Activated T-cell treated with anti-CD3 and anti-CD28 coated beads for 4 hours (primary cell): ENCODE measurements at regions not wholly inside any gene's neighbourhood (a gene's known extent, or its start where the extent isn't known, plus 50 kb on each side); places are given as distances from the start of the nearest gene placed in this dataset.
"Not testable (repeated sequence)": the region's sequence is repeated elsewhere in the genome, so short reads cannot be mapped to it uniquely, and the experiment has no call there.

Source experiments
- DNase-seq: peaks from one replicate; pipeline ENCODE4 v3.0.0-alpha.2; 2020

GRCh38 chr10:118953598-118954393 is 75.7 kb upstream of the NANOS1 start:
- DNase-seq = no peak

GRCh38 chr10:118955531-118955930 is 74.0 kb upstream of the NANOS1 start:
- DNase-seq = no peak

- no peak for DNase-seq
Measured at GRCh38 chr10:118955951-118956801, 73.3 kb upstream of the NANOS1 start.

- no peak for DNase-seq
Measured at GRCh38 chr10:118956802-118957442, 72.6 kb upstream of the NANOS1 start.

- DNase-seq = no peak
Measured at GRCh38 chr10:118957443-118957825, 72.1 kb upstream of the NANOS1 start.

GRCh38 chr10:118957966-118958365 is 71.5 kb upstream of the NANOS1 start:
- no peak for DNase-seq

- no peak for DNase-seq
Measured at GRCh38 chr10:118958559-118958958, 71.0 kb upstream of the NANOS1 start.

GRCh38 chr10:118958984-118959925 is 70.3 kb upstream of the NANOS1 start:
- DNase-seq = no peak

GRCh38 chr10:118960157-118961090 is 69.1 kb upstream of the NANOS1 start:
- DNase-seq = no peak

GRCh38 chr10:118961436-118961835 is 68.1 kb upstream of the NANOS1 start:
- no peak for DNase-seq

- not testable (repeated sequence) for DNase-seq
Measured at GRCh38 chr10:118962331-118962868, 67.1 kb upstream of the NANOS1 start.

GRCh38 chr10:118963341-118963740 is 66.2 kb upstream of the NANOS1 start:
- no peak for DNase-seq

- no peak for DNase-seq
Measured at GRCh38 chr10:118963933-118964332, 65.6 kb upstream of the NANOS1 start.

GRCh38 chr10:118964476-118964875 is 65.0 kb upstream of the NANOS1 start:
- DNase-seq = not testable (repeated sequence)

GRCh38 chr10:118965096-118965495 is 64.4 kb upstream of the NANOS1 start:
- no peak for DNase-seq

- no peak for DNase-seq
Measured at GRCh38 chr10:118965645-118966044, 63.9 kb upstream of the NANOS1 start.

- no peak for DNase-seq
Measured at GRCh38 chr10:118966076-118966849, 63.3 kb upstream of the NANOS1 start.

- no peak for DNase-seq
Measured at GRCh38 chr10:118966850-118967125, 62.7 kb upstream of the NANOS1 start.

GRCh38 chr10:118967160-118967559 is 62.4 kb upstream of the NANOS1 start:
- no peak for DNase-seq

GRCh38 chr10:118968060-118968459 is 61.5 kb upstream of the NANOS1 start:
- no peak for DNase-seq
